ENCODE measurements at regions not wholly inside any gene's neighbourhood (a gene's known extent, or its start where the extent isn't known, plus 50 kb on each side); places are given as distances from the start of the nearest gene placed in this dataset.

- no peak overlapping the region for H3K14ac ChIP-seq (ENCODE audit: insufficient read length)
- no peak overlapping the region for H2AK5ac ChIP-seq (ENCODE audit: low read depth, low read length)
- no peak overlapping the region for H2BK15ac ChIP-seq (ENCODE audit: low read length)
- no peak overlapping the region for H3K23ac ChIP-seq (ENCODE audit: insufficient read length)
- no peaks in the 10 kb centered on the region for H3K36me3 ChIP-seq (ENCODE audit: control insufficient read depth in 2 of 4, insufficient read depth in 4 of 4, low read length in 3 of 4)
- DNase-seq (ENCODE audit: low read depth in 1 of 2, low spot score in 2 of 2) (no peak), FAIRE-seq (no peak)
- no peak overlapping the region for H3K4me3 ChIP-seq (ENCODE audit: extremely low read depth in 1 of 4, insufficient read depth in 2 of 4, low read depth in 3 of 4, low read length in 4 of 4)
- POLR2A ChIA-PET (ENCODE audit: partially characterized antibody): no interaction called here
- no peaks in the 10 kb centered on the region for H3K4me1 ChIP-seq (replicated peaks in 1 of 4; ENCODE audit: control insufficient read depth in 3 of 4, insufficient read depth in 4 of 4, low read length in 3 of 4)
- TF ChIP-seq TEAD4 (IDR thresholded peaks at IDR 0.05; ENCODE audit: low read depth, low read length): no peak
- H3K23me2 ChIP-seq (ENCODE audit: low read depth, low read length): no peaks in the 10 kb centered on the region
- H2BK12ac ChIP-seq (ENCODE audit: low read depth, low read length): no peak overlapping the region
- no peak overlapping the region for H4K5ac ChIP-seq (ENCODE audit: insufficient read length, low read depth, low read length)
- H3K27me3 ChIP-seq (replicated peaks in 1 of 4; ENCODE audit: control insufficient read depth in 3 of 4, extremely low read depth in 1 of 4, insufficient read depth in 3 of 4, low read length in 3 of 4): no peaks in the 10 kb centered on the region
- no peak overlapping the region for H2BK120ac ChIP-seq (replicated peaks; ENCODE audit: low read depth, low read length)
- H4K91ac ChIP-seq (replicated peaks; ENCODE audit: insufficient read length, low read length): no peak overlapping the region
- no peak overlapping the region for H2AFZ ChIP-seq (ENCODE audit: low read length)
- no peaks in the 10 kb centered on the region for H3K9me3 ChIP-seq (ENCODE audit: insufficient read depth in 2 of 2, low read depth in 1 of 2, low read length in 1 of 2)
- CTCF ChIA-PET (ENCODE audit: partially characterized antibody): interaction anchor here (0.6 to 2.3 kb wide), 2 partner anchors 14 to 70 kb away, joined by 5 to 6 read pairs; no protein-coding TSS in a partner anchor
- no peak overlapping the region for H4K8ac ChIP-seq (ENCODE audit: extremely low read depth, insufficient read depth, low read length)
- no peak overlapping the region for H3K27ac ChIP-seq (ENCODE audit: low read depth, low read length)
- no peak overlapping the region for H3K18ac ChIP-seq (ENCODE audit: extremely low read depth, low read length)
- H3K4me2 ChIP-seq (ENCODE audit: insufficient read depth in 1 of 2, low read depth in 2 of 2, low read length in 2 of 2): no peak overlapping the region
- H2BK20ac ChIP-seq (ENCODE audit: low read length): no peak overlapping the region
- no peaks in the 10 kb centered on the region for H3K79me2 ChIP-seq (ENCODE audit: control insufficient read depth in 1 of 2, insufficient read depth in 2 of 2, low read length in 2 of 2)
- no peak overlapping the region for H3K4ac ChIP-seq (replicated peaks; ENCODE audit: insufficient read length, low read depth, low read length)
- no peaks in the 10 kb centered on the region for H3K79me1 ChIP-seq (ENCODE audit: low read depth, low read length)
- no peak overlapping the region for H3K9ac ChIP-seq (replicated peaks in 1 of 4; ENCODE audit: extremely low read depth in 1 of 4, low read depth in 3 of 4, low read length in 3 of 4)
- no peak overlapping the region for H2BK5ac ChIP-seq (ENCODE audit: low read depth, low read length)
- no peaks in the 10 kb centered on the region for H4K20me1 ChIP-seq (replicated peaks in 1 of 2; ENCODE audit: control insufficient read depth in 1 of 2, insufficient read depth in 2 of 2, low read length in 2 of 2)
- H3K56ac ChIP-seq (replicated peaks; ENCODE audit: insufficient read length, low read depth, low read length): no peak overlapping the region
Measured at GRCh38 chr3:118213892-118214291, 820.8 kb downstream of the IGSF11 start.
